Gastrocnemius medialis (tissue), 4 donors: ENCODE measurements at regions not wholly inside any gene's neighbourhood (a gene's known extent, or its start where the extent isn't known, plus 50 kb on each side); places are given as distances from the start of the nearest gene placed in this dataset.

Source experiments
- POLR2A ChIP-seq, 2 donors: fragments of 450-650 bp; IDR thresholded peaks; one replicate each; pipeline ENCODE4 v1.6.1; 2017; ENCODE audit warnings: antibody characterized with exemption in 2 of 2, mild to moderate bottlenecking in 2 of 2, moderate library complexity in 2 of 2
- TF ChIP-seq, protein P1 (sequence below), 5 experiments: fragments of 450-650 bp in 3 of 5; fragments of 200-600 bp in 2 of 5; sonication (generic) in 2 of 5; IDR thresholded peaks in 4 of 5; conservative IDR thresholded peaks in 1 of 5; 1 replicate in 4 of 5; 2 replicates in 1 of 5; pipeline ENCODE4 v1.5.1; 2016 to 2019; ENCODE audit warnings: antibody characterized with exemption in 5 of 5, mild to moderate bottlenecking in 3 of 5, moderate library complexity in 3 of 5

DNA sequence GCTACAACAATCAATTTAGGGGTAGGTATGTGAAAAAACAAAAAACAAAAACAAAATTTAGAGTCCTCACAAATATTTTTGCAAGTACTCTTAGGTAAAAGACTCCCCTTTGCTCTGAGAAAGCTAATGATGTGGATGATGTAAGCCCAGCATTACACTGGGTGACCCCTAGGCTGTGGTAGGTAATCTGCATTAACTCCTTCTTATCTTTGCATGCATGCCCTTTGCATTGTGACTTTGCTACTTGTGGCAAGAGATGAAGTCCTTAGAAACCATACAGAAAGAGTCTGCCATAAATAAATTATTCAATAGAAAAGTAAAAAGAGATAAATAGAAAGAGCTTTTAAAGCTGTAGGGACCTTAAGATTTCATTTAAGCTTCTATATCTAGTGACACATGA, 159.7 kb upstream of the MBNL1 start:
- TF ChIP-seq, protein P1, sequence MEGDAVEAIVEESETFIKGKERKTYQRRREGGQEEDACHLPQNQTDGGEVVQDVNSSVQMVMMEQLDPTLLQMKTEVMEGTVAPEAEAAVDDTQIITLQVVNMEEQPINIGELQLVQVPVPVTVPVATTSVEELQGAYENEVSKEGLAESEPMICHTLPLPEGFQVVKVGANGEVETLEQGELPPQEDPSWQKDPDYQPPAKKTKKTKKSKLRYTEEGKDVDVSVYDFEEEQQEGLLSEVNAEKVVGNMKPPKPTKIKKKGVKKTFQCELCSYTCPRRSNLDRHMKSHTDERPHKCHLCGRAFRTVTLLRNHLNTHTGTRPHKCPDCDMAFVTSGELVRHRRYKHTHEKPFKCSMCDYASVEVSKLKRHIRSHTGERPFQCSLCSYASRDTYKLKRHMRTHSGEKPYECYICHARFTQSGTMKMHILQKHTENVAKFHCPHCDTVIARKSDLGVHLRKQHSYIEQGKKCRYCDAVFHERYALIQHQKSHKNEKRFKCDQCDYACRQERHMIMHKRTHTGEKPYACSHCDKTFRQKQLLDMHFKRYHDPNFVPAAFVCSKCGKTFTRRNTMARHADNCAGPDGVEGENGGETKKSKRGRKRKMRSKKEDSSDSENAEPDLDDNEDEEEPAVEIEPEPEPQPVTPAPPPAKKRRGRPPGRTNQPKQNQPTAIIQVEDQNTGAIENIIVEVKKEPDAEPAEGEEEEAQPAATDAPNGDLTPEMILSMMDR (IDR thresholded peaks at IDR 0.05 in 4 of 5, conservative IDR thresholded peaks at IDR 0.05 in 1 of 5): no peak
- TF ChIP-seq POLR2A (IDR thresholded peaks at IDR 0.05): no peak
